HL-60/S4 (cell line): ENCODE measurements at regions not wholly inside any gene's neighbourhood (a gene's known extent, or its start where the extent isn't known, plus 50 kb on each side); places are given as distances from the start of the nearest gene placed in this dataset.
"Not testable (repeated sequence)": the region's sequence is repeated elsewhere in the genome, so short reads cannot be mapped to it uniquely, and the experiment has no call there.

Experiments
- in situ Hi-C: fragments of 300-500 bp; cut with MboI; formaldehyde crosslinking; loops from 2 replicates; pipeline ENCODE4 v1.14.3; 2022; ENCODE audit warnings: low sequenced_read_pairs

GRCh38 chr17:22242472-22242871, 550.1 kb downstream of the KCNJ18 start:
- in situ Hi-C loops, result no loop called here

GRCh38 chr17:22251498-22251897, 559.2 kb downstream of the KCNJ18 start:
- in situ Hi-C loops, result no loop called here

GRCh38 chr17:22253007-22253406, 560.7 kb downstream of the KCNJ18 start:
- in situ Hi-C loops, result no loop called here

GRCh38 chr17:22265807-22266206, 573.5 kb downstream of the KCNJ18 start:
- in situ Hi-C loops, result no loop called here

GRCh38 chr17:22266231-22266630, 573.9 kb downstream of the KCNJ18 start:
- in situ Hi-C loops, result no loop called here

GRCh38 chr17:22267019-22267418, 574.7 kb downstream of the KCNJ18 start:
- in situ Hi-C loops, result no loop called here

GRCh38 chr17:22268214-22268911, 576.0 kb downstream of the KCNJ18 start:
- in situ Hi-C loops, result no loop called here

GRCh38 chr17:22268912-22269220, 576.5 kb downstream of the KCNJ18 start:
- in situ Hi-C loops, result no loop called here

GRCh38 chr17:22270381-22270780, 578.1 kb downstream of the KCNJ18 start:
- in situ Hi-C loops, result no loop called here

GRCh38 chr17:22270809-22271208, 578.5 kb downstream of the KCNJ18 start:
- in situ Hi-C loops, result not testable (repeated sequence)

GRCh38 chr17:22272363-22273146, 580.2 kb downstream of the KCNJ18 start:
- in situ Hi-C loops, result no loop called here

GRCh38 chr17:22273308-22273707, 581.0 kb downstream of the KCNJ18 start:
- in situ Hi-C loops, result no loop called here

- in situ Hi-C loops, result no loop called here
Measured at GRCh38 chr17:22277595-22277994, 585.3 kb downstream of the KCNJ18 start.

- in situ Hi-C loops, result no loop called here
Measured at GRCh38 chr17:22278302-22279275, 586.3 kb downstream of the KCNJ18 start.

GRCh38 chr17:22286337-22287041, 594.2 kb downstream of the KCNJ18 start:
- in situ Hi-C loops, result no loop called here

- in situ Hi-C loops, result not testable (repeated sequence)
Measured at GRCh38 chr17:22298484-22298951, 606.2 kb downstream of the KCNJ18 start.

GRCh38 chr17:22300177-22300576, 607.9 kb downstream of the KCNJ18 start:
- in situ Hi-C loops, result loop anchor here (25.0 kb wide), 1 partner anchor 88 kb away; no protein-coding TSS in a partner anchor

- in situ Hi-C loops, result loop anchor here (25.0 kb wide), 1 partner anchor 89 kb away; no protein-coding TSS in a partner anchor
Measured at GRCh38 chr17:22300731-22301352, 608.5 kb downstream of the KCNJ18 start.

- in situ Hi-C loops, result loop anchor here (25.0 kb wide), 1 partner anchor 89 kb away; no protein-coding TSS in a partner anchor
Measured at GRCh38 chr17:22301353-22301745, 609.0 kb downstream of the KCNJ18 start.

GRCh38 chr17:22303096-22303495, 610.8 kb downstream of the KCNJ18 start:
- in situ Hi-C loops, result loop anchor here (25.0 kb wide), 1 partner anchor 91 kb away; no protein-coding TSS in a partner anchor
